Cardiac muscle cell (in vitro differentiated cells and primary cell): ENCODE measurements at regions not wholly inside any gene's neighbourhood (a gene's known extent, or its start where the extent isn't known, plus 50 kb on each side); places are given as distances from the start of the nearest gene placed in this dataset.

Experiments used
- DNase-seq, 2 donors: peaks; one replicate each; pipeline versions ENCODE4 v3.0.0 to v3.0.0-alpha.2; 2010 to 2017; ENCODE audit warnings: low read depth in 1 of 2, low spot score in 1 of 2
- H3K27ac ChIP-seq: fragments of 200-600 bp; sonication (generic); 2 replicates; pipeline ENCODE4 v1.5.1; 2016
- H3K27me3 ChIP-seq: fragments of 200-600 bp; sonication (generic); 2 replicates; pipeline ENCODE4 v1.6.0; 2016; ENCODE audit warnings: control low read depth
- H3K36me3 ChIP-seq: fragments of 200-600 bp; sonication (generic); 2 replicates; pipeline ENCODE4 v1.5.1; 2016; ENCODE audit warnings: control low read depth
- H3K4me1 ChIP-seq: fragments of 200-600 bp; sonication (generic); 2 replicates; pipeline ENCODE4 v1.8.1; 2017; ENCODE audit warnings: low read depth, mild to moderate bottlenecking, mixed run types
- H3K4me3 ChIP-seq: fragments of 200-600 bp; sonication (generic); 2 replicates; pipeline ENCODE4 v1.5.1; 2016; ENCODE audit warnings: mild to moderate bottlenecking
- H3K9me3 ChIP-seq: fragments of 200-600 bp; sonication (generic); 2 replicates; pipeline ENCODE4 v1.5.1; 2017; ENCODE audit warnings: low read depth, mild to moderate bottlenecking, control low read depth
- TF ChIP-seq, protein P1 (sequence below): IDR thresholded peaks from 2 replicates; pipeline ENCODE4 v1.5.1; 2012; ENCODE audit warnings: low read depth, mild to moderate bottlenecking, low read length

DNA sequence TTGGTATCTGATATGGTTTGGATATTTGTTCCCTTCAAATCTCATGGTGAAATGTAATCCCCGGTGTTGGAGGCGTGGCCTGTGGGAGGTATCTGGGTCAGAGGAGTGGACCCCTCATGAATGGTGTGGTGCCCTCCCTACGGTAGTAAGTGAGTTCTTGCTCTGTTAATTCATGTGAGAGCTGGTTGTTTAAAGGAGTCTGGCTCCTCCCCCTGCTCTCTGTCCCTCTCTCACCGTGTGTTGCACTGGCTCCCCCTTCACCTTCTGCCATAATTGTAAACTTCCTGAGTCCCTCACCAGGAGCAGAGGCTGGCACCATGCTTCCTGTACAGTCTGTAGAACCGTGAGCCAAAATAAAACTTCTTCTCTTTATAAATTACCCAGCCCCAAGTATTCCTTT is 246.9 kb upstream of the AGTR1 start:
- Histone ChIP-seq H3K27me3 (no peaks in the 10 kb centered on the region), H3K4me3 (no peak overlapping the region), H3K36me3 (no peaks in the 10 kb centered on the region), H3K27ac (no peak overlapping the region), H3K9me3 (no peaks in the 10 kb centered on the region), H3K4me1 (no peaks in the 10 kb centered on the region)
- TF ChIP-seq, protein P1, sequence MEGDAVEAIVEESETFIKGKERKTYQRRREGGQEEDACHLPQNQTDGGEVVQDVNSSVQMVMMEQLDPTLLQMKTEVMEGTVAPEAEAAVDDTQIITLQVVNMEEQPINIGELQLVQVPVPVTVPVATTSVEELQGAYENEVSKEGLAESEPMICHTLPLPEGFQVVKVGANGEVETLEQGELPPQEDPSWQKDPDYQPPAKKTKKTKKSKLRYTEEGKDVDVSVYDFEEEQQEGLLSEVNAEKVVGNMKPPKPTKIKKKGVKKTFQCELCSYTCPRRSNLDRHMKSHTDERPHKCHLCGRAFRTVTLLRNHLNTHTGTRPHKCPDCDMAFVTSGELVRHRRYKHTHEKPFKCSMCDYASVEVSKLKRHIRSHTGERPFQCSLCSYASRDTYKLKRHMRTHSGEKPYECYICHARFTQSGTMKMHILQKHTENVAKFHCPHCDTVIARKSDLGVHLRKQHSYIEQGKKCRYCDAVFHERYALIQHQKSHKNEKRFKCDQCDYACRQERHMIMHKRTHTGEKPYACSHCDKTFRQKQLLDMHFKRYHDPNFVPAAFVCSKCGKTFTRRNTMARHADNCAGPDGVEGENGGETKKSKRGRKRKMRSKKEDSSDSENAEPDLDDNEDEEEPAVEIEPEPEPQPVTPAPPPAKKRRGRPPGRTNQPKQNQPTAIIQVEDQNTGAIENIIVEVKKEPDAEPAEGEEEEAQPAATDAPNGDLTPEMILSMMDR, result no peak
- DNase-seq, result no peak

DNA sequence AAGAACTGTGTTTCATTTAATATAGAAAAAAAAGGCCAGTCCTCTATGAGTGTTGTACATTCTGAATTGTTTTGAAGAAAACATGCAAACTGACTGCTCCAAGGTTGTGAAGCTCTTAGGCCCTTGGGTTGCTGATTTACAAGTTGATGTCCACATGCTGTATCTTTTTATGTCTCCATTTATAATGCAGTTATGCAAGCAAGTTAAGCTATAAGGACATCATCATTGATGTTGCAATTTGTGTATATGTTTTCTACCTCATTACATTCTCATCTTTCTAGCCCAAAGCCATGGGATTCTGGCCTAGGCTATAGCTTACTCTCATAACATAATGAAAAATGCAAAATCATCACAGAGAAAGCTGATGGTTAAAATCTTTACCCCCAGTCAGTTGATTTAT is 245.7 kb upstream of the AGTR1 start:
- no peak overlapping the region for H3K4me3 ChIP-seq
- H3K27me3 ChIP-seq, result no peaks in the 10 kb centered on the region
- H3K36me3 ChIP-seq, result no peaks in the 10 kb centered on the region
- H3K4me1 ChIP-seq, result no peaks in the 10 kb centered on the region
- no peaks in the 10 kb centered on the region for H3K9me3 ChIP-seq
- H3K27ac ChIP-seq, result no peak overlapping the region
- no peak for DNase-seq
- TF ChIP-seq, protein P1, result no peak

DNA sequence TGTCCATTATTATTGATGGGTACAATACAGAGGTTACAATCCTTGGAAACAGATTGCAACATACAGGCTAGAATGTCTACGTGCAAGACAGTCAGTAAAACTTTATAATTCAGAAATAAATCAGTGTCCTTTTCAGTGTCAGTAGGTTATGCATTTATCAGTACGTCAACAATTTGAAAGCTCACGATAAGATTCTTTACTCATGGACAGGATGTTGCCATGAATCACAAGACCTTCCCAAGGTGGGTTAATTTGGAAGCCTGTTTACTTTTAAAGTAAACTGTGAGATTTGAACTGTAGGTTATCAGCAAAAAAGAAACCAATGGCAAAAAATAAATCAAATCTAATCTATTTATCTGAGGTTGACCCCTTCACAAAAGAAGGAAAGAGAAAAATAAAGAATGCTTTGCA is 243.9 kb upstream of the AGTR1 start:
- Histone ChIP-seq H3K27ac (no peak overlapping the region), H3K36me3 (no peaks in the 10 kb centered on the region), H3K4me1 (no peaks in the 10 kb centered on the region), H3K27me3 (no peaks in the 10 kb centered on the region), H3K4me3 (no peak overlapping the region), H3K9me3 (no peaks in the 10 kb centered on the region)
- DNase-seq, result no peak
- TF ChIP-seq, protein P1, result no peak

DNA sequence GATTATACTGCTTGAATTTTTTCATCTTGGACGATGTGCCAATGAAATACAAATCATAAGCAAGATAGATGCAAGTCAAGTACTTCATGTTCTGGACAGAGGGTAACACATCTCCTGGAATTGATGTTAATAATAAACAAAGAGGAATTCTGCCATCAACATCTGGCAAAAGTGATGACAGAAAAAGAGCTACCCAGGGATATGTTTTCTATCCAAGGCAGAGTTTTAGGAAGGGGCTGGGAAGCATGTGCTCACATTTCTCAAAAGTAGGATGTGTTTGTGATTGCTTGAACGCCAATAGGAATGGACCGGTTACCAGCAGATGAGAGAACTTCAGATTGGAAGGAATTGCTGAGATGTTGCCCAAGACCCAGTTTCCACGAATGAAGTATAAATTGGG is 242.6 kb upstream of the AGTR1 start:
- no peaks in the 10 kb centered on the region for H3K27me3 ChIP-seq
- DNase-seq, result no peak
- TF ChIP-seq, protein P1, result no peak
- H3K27ac ChIP-seq, result no peak overlapping the region
- no peak overlapping the region for H3K4me3 ChIP-seq
- H3K9me3 ChIP-seq, result no peaks in the 10 kb centered on the region
- no peaks in the 10 kb centered on the region for H3K36me3 ChIP-seq
- no peaks in the 10 kb centered on the region for H3K4me1 ChIP-seq

GRCh38 chr3:148457886-148458285 is 239.8 kb upstream of the AGTR1 start:
- no peak for DNase-seq
- Histone ChIP-seq H3K27ac (no peak overlapping the region), H3K27me3 (no peaks in the 10 kb centered on the region), H3K36me3 (no peaks in the 10 kb centered on the region), H3K4me3 (no peak overlapping the region), H3K9me3 (no peaks in the 10 kb centered on the region), H3K4me1 (no peaks in the 10 kb centered on the region)
- TF ChIP-seq, protein P1, result no peak
